AG08395 (cell line): ENCODE measurements at regions not wholly inside any gene's neighbourhood (a gene's known extent, or its start where the extent isn't known, plus 50 kb on each side); places are given as distances from the start of the nearest gene placed in this dataset.
"Not testable (repeated sequence)": the region's sequence is repeated elsewhere in the genome, so short reads cannot be mapped to it uniquely, and the experiment has no call there.

Experiments used
- DNase-seq: peaks from one replicate; pipeline ENCODE4 v3.0.0; 2012; ENCODE audit warnings: mixed read lengths, low spot score

GRCh38 chr16:88164196-88165039 is 213.2 kb downstream of the BANP start:
- DNase-seq = not testable (repeated sequence)

GRCh38 chr16:88165040-88165544 is 213.9 kb downstream of the BANP start:
- not testable (repeated sequence) for DNase-seq

GRCh38 chr16:88165683-88166082 is 214.4 kb downstream of the BANP start:
- DNase-seq = not testable (repeated sequence)

- DNase-seq = not testable (repeated sequence)
Observed at GRCh38 chr16:88166209-88166773, 215.1 kb downstream of the BANP start.

GRCh38 chr16:88167798-88168556 is 214.8 kb upstream of the ZNF469 start:
- not testable (repeated sequence) for DNase-seq

GRCh38 chr16:88168557-88168949 is 214.2 kb upstream of the ZNF469 start:
- DNase-seq = not testable (repeated sequence)

GRCh38 chr16:88169136-88169830 is 213.5 kb upstream of the ZNF469 start:
- DNase-seq = not testable (repeated sequence)

- DNase-seq = not testable (repeated sequence)
Observed at GRCh38 chr16:88169831-88170165, 213.0 kb upstream of the ZNF469 start.

GRCh38 chr16:88170528-88170991 is 212.2 kb upstream of the ZNF469 start:
- no peak for DNase-seq

GRCh38 chr16:88171126-88171525 is 211.6 kb upstream of the ZNF469 start:
- DNase-seq = not testable (repeated sequence)

GRCh38 chr16:88176184-88176583 is 206.6 kb upstream of the ZNF469 start:
- DNase-seq = not testable (repeated sequence)

GRCh38 chr16:88176591-88177180 is 206.1 kb upstream of the ZNF469 start:
- DNase-seq = not testable (repeated sequence)

- not testable (repeated sequence) for DNase-seq
Observed at GRCh38 chr16:88178251-88178650, 204.5 kb upstream of the ZNF469 start.

- DNase-seq = not testable (repeated sequence)
Observed at GRCh38 chr16:88178896-88179295, 203.9 kb upstream of the ZNF469 start.

- not testable (repeated sequence) for DNase-seq
Observed at GRCh38 chr16:88182967-88183881, 199.5 kb upstream of the ZNF469 start.

GRCh38 chr16:88184053-88184452 is 198.7 kb upstream of the ZNF469 start:
- DNase-seq = not testable (repeated sequence)

GRCh38 chr16:88184566-88185355 is 198.0 kb upstream of the ZNF469 start:
- DNase-seq = not testable (repeated sequence)

- DNase-seq = not testable (repeated sequence)
Observed at GRCh38 chr16:88185406-88185805, 197.4 kb upstream of the ZNF469 start.
